Keratinocyte (primary cell): ENCODE measurements at regions not wholly inside any gene's neighbourhood (a gene's known extent, or its start where the extent isn't known, plus 50 kb on each side); places are given as distances from the start of the nearest gene placed in this dataset.

Experiments used
- DNase-seq: peaks from one replicate; pipeline ENCODE4 v3.0.0-alpha.2; 2011; ENCODE audit warnings: low read depth, missing footprints, low spot score
- FAIRE-seq: peaks from 2 replicates; lab custom pipeline; 2011; peaks lifted over from hg19 to GRCh38; lab: Jason Lieb, UNC
- H2AFZ ChIP-seq: 2 replicates; pipeline ENCODE4 v1.6.0; 2012; ENCODE audit warnings: low read length, control low read depth, inconsistent platforms; ENCODE audit not compliant: control insufficient read depth
- H3K27ac ChIP-seq: 2 replicates; pipeline ENCODE4 v1.5.1; 2011; ENCODE audit warnings: low read length; ENCODE audit not compliant: control insufficient read depth, insufficient read depth
- H3K27me3 ChIP-seq: 3 replicates; pipeline ENCODE4 v1.6.0; 2011; ENCODE audit warnings: low read length; ENCODE audit not compliant: control insufficient read depth, insufficient read depth; ENCODE audit errors: extremely low read depth
- H3K36me3 ChIP-seq, 2 experiments: 2 replicates in 1 of 2; 3 replicates in 1 of 2; pipeline ENCODE4 v1.5.1; 2011; ENCODE audit warnings: low read length in 2 of 2, mild to moderate bottlenecking in 1 of 2; ENCODE audit not compliant: control insufficient read depth in 2 of 2, insufficient read depth in 2 of 2; ENCODE audit errors: extremely low read depth in 1 of 2
- H3K4me1 ChIP-seq: 3 replicates; pipeline ENCODE4 v1.5.1; 2011; ENCODE audit warnings: low read length; ENCODE audit not compliant: control insufficient read depth, insufficient read depth; ENCODE audit errors: extremely low read depth
- H3K4me2 ChIP-seq: 3 replicates; pipeline ENCODE4 v1.6.0; 2011; ENCODE audit warnings: low read depth, low read length; ENCODE audit not compliant: control insufficient read depth, insufficient read depth; ENCODE audit errors: extremely low read depth
- H3K4me3 ChIP-seq, 3 experiments: fragments of 200-600 bp in 1 of 3; sonication (generic) in 1 of 3; 2 replicates in 2 of 3; 3 replicates in 1 of 3; pipeline ENCODE4 v1.5.1; 2011 to 2016; ENCODE audit warnings: low read length in 3 of 3, mild to moderate bottlenecking in 3 of 3, control low read depth in 2 of 3, inconsistent platforms in 1 of 3, low read depth in 1 of 3, mixed read lengths in 1 of 3, mixed run types in 1 of 3, moderate library complexity in 1 of 3; ENCODE audit not compliant: control insufficient read depth in 2 of 3, insufficient read depth in 2 of 3; ENCODE audit errors: extremely low read depth in 1 of 3
- H3K79me2 ChIP-seq: 2 replicates; pipeline ENCODE4 v1.6.0; 2012; ENCODE audit warnings: low read length; ENCODE audit not compliant: control insufficient read depth, insufficient read depth
- H3K9ac ChIP-seq: 3 replicates; pipeline ENCODE4 v1.6.0; 2011; ENCODE audit warnings: low read length; ENCODE audit not compliant: control insufficient read depth, insufficient read depth; ENCODE audit errors: extremely low read depth
- H3K9me1 ChIP-seq: 3 replicates; pipeline ENCODE4 v1.6.0; 2011; ENCODE audit warnings: low read length; ENCODE audit not compliant: control insufficient read depth, insufficient read depth; ENCODE audit errors: extremely low read depth
- H3K9me3 ChIP-seq: 2 replicates; pipeline ENCODE4 v1.5.1; 2012; ENCODE audit warnings: low read depth, low read length; ENCODE audit not compliant: control insufficient read depth
- H4K20me1 ChIP-seq: 3 replicates; pipeline ENCODE4 v1.6.0; 2011; ENCODE audit warnings: low read length; ENCODE audit not compliant: control insufficient read depth, insufficient read depth; ENCODE audit errors: extremely low read depth
- CTCF ChIP-seq, 3 experiments: IDR thresholded peaks in 1 of 3; conservative IDR thresholded peaks in 1 of 3; optimal IDR thresholded peaks in 1 of 3; 2 replicates in 2 of 3; 3 replicates in 1 of 3; pipeline versions ENCODE3 to v1.5.1; 2011; ENCODE audit warnings: low read length in 3 of 3, mild to moderate bottlenecking in 3 of 3, moderate library complexity in 2 of 3, control low read depth in 1 of 3, inconsistent platforms in 1 of 3; ENCODE audit not compliant: insufficient read depth in 2 of 3; ENCODE audit errors: extremely low read depth in 1 of 3
- EZH2 ChIP-seq: IDR thresholded peaks from one replicate; pipeline ENCODE4 v1.6.1; 2012; ENCODE audit warnings: inconsistent platforms, mild to moderate bottlenecking, low read length, moderate library complexity
- dilution Hi-C: fragments of 300-500 bp; cut with MboI; formaldehyde crosslinking; loops from one replicate; pipeline ENCODE4 v1.7.0; 2020; ENCODE audit warnings: low sequenced_read_pairs; ENCODE audit not compliant: extremely low pct_ligation_motif_present

- dilution Hi-C loops = no loop called here
- Histone ChIP-seq H3K9me1 (no peaks in the 10 kb centered on the region), H3K27ac (no peak overlapping the region), H3K4me1 (no peaks in the 10 kb centered on the region), H4K20me1 (no peaks in the 10 kb centered on the region), H3K4me3 (no peak overlapping the region), H3K79me2 (no peaks in the 10 kb centered on the region), H3K36me3 (no peaks in the 10 kb centered on the region), H3K9me3 (no peaks in the 10 kb centered on the region), H3K4me2 (no peak overlapping the region), H2AFZ (no peak overlapping the region), H3K9ac (no peak overlapping the region), H3K27me3 (no peaks in the 10 kb centered on the region)
- TF ChIP-seq EZH2 (no peak), CTCF (optimal IDR thresholded peaks at IDR 0.05 in 1 of 3, IDR thresholded peaks at IDR 0.05 in 1 of 3, conservative IDR thresholded peaks at IDR 0.05 in 1 of 3; ENCODE audit: extremely low read depth in 1 of 3, insufficient read depth in 2 of 3, low read length in 3 of 3) (no peak)
- DNase-seq (no peak), FAIRE-seq (no peak)
Observed at GRCh38 chr2:65498396-65498795, 66.0 kb upstream of the SPRED2 start.

GRCh38 chr2:65495251-65495877 lies 63.0 kb upstream of the SPRED2 start:
- peaks cover 2% of the 10 kb centered on the region for H3K9me3 ChIP-seq
- H3K36me3 ChIP-seq = no peaks in the 10 kb centered on the region
- H4K20me1 ChIP-seq = no peaks in the 10 kb centered on the region
- no peak overlapping the region for H3K27ac ChIP-seq
- no peaks in the 10 kb centered on the region for H3K4me1 ChIP-seq
- no peak for FAIRE-seq
- H3K9ac ChIP-seq = no peak overlapping the region
- H3K4me3 ChIP-seq = no peak overlapping the region
- DNase-seq = no peak
- dilution Hi-C loops = no loop called here
- H3K4me2 ChIP-seq = no peak overlapping the region
- TF ChIP-seq CTCF (optimal IDR thresholded peaks at IDR 0.05 in 1 of 3, IDR thresholded peaks at IDR 0.05 in 1 of 3, conservative IDR thresholded peaks at IDR 0.05 in 1 of 3; ENCODE audit: extremely low read depth in 1 of 3, insufficient read depth in 2 of 3, low read length in 3 of 3) (no peak), EZH2 (no peak)
- no peak overlapping the region for H2AFZ ChIP-seq
- H3K79me2 ChIP-seq = no peaks in the 10 kb centered on the region
- H3K9me1 ChIP-seq = no peaks in the 10 kb centered on the region
- H3K27me3 ChIP-seq = no peaks in the 10 kb centered on the region
